ENCODE measurements at regions not wholly inside any gene's neighbourhood (a gene's known extent, or its start where the extent isn't known, plus 50 kb on each side); places are given as distances from the start of the nearest gene placed in this dataset.
"Not testable (repeated sequence)": the region's sequence is repeated elsewhere in the genome, so short reads cannot be mapped to it uniquely, and the experiment has no call there.

DNA sequence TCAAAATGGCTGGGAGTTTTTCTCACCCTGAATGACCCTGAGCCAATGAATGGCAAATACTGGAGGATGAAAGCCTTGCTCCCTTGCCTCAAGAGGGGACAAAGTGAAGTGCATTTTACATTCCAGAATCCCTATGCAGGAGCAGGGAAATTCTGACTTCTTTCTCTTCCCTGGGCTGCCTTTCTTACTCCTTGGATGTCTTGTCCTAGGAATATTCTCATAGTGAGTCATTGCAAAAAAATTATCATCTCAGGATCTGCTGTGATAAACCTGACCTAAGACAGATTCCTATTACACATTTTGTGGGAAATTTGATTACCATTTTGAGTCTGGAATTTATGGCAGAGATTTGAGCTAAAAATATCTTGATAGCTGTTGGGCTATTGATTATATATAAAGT lies 199.9 kb downstream of the TMA16 start:
- Mint-ChIP-seq H3K27me3 (ENCODE audit: low read depth in 2 of 2) (no peaks in the 10 kb centered on the region), H3K4me3 (no peak overlapping the region), H3K27ac (no peak overlapping the region), H3K36me3 (no peaks in the 10 kb centered on the region), H3K4me1 (no peaks in the 10 kb centered on the region), H3K9me3 (peaks cover 0 to 2% of the 10 kb centered on the region in 2 donors)
- no peaks in the 10 kb centered on the region for H3K4me1 ChIP-seq (ENCODE audit: control insufficient read depth, insufficient read depth, low read length)
- no peaks in the 10 kb centered on the region for H3K27me3 ChIP-seq (ENCODE audit: control insufficient read depth, insufficient read depth, low read length)
- H3K4me3 ChIP-seq (ENCODE audit: low read length) = no peak overlapping the region
- no peaks in the 10 kb centered on the region for H3K9me3 ChIP-seq (ENCODE audit: control insufficient read depth, insufficient read depth, low read length)
- no peak for DNase-seq
- TF ChIP-seq, protein P1, sequence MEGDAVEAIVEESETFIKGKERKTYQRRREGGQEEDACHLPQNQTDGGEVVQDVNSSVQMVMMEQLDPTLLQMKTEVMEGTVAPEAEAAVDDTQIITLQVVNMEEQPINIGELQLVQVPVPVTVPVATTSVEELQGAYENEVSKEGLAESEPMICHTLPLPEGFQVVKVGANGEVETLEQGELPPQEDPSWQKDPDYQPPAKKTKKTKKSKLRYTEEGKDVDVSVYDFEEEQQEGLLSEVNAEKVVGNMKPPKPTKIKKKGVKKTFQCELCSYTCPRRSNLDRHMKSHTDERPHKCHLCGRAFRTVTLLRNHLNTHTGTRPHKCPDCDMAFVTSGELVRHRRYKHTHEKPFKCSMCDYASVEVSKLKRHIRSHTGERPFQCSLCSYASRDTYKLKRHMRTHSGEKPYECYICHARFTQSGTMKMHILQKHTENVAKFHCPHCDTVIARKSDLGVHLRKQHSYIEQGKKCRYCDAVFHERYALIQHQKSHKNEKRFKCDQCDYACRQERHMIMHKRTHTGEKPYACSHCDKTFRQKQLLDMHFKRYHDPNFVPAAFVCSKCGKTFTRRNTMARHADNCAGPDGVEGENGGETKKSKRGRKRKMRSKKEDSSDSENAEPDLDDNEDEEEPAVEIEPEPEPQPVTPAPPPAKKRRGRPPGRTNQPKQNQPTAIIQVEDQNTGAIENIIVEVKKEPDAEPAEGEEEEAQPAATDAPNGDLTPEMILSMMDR (IDR thresholded peaks at IDR 0.05) = no peak
- intact Hi-C loops (cut with micrococcal nuclease) = no loop called here
- H3K27ac ChIP-seq (ENCODE audit: low read length) = no peak overlapping the region
- ATAC-seq = no peak
- H3K36me3 ChIP-seq (ENCODE audit: control insufficient read depth, insufficient read depth, low read length) = no peaks in the 10 kb centered on the region

DNA sequence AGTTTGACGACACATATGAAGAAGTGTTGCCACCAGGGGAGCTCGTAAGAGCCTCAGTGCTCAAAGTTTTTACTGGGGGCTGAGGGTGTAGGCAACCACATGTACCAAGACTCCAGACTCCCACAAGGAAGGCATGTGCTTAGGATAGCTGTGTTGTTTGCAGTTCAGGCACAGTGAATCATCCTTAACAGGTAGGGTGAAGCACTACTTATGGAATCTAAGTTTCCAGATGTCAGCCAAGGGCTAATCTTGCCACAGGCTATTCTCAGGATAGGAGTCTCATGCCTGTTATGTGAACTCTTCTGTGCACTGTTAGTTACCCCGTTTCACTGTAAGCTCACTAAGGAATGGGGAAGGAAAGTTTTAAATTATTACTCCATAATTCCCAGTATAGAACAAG lies 202.6 kb downstream of the TMA16 start:
- intact Hi-C loops (cut with micrococcal nuclease) = no loop called here
- TF ChIP-seq, protein P1 (IDR thresholded peaks at IDR 0.05) = no peak
- no peak for ATAC-seq

DNA sequence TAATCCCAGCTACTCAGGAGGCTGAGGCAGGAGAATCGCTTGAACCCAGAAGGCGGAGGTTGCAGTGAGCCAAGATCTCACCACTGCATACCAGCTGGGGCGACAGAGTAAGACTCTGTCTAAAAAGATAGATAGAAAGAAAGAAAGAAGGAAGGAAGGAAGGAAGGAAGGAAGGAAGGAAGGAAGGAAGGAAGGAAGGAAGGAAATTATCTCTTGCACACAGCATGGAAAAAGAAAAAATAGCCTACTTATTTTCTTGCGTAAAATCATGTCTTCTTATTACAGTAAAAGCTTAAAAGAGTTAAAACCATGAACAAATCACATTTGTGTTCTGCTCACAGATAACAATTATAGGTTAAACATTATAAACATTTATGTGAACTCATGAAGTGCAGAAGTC lies 205.9 kb downstream of the TMA16 start:
- H3K36me3 Mint-ChIP-seq; H3K4me1 Mint-ChIP-seq; H3K9me3 ChIP-seq (ENCODE audit: control insufficient read depth, insufficient read depth, low read length); intact Hi-C loops (cut with micrococcal nuclease); H3K4me3 ChIP-seq (ENCODE audit: low read length); H3K36me3 ChIP-seq (ENCODE audit: control insufficient read depth, insufficient read depth, low read length); H3K27ac ChIP-seq (ENCODE audit: low read length); H3K4me3 Mint-ChIP-seq; H3K27ac Mint-ChIP-seq; H3K4me1 ChIP-seq (ENCODE audit: control insufficient read depth, insufficient read depth, low read length); H3K27me3 Mint-ChIP-seq (ENCODE audit: low read depth in 2 of 2); H3K27me3 ChIP-seq (ENCODE audit: control insufficient read depth, insufficient read depth, low read length); H3K9me3 Mint-ChIP-seq; DNase-seq; ATAC-seq: not testable (repeated sequence)
- WGBS (ENCODE audit: insufficient coverage) = 93% methylated on average over 3 of the region's 4 CpGs

More for the DNA sequence above, 202.6 kb downstream of the TMA16 start:
- Mint-ChIP-seq H3K27ac (no peak overlapping the region), H3K4me1 (no peaks in the 10 kb centered on the region), H3K9me3 (peaks cover 0 to 2% of the 10 kb centered on the region in 2 donors), H3K36me3 (no peaks in the 10 kb centered on the region), H3K27me3 (ENCODE audit: low read depth in 2 of 2) (no peaks in the 10 kb centered on the region), H3K4me3 (no peak overlapping the region)
- Histone ChIP-seq H3K4me3 (ENCODE audit: low read length) (no peak overlapping the region), H3K4me1 (ENCODE audit: control insufficient read depth, insufficient read depth, low read length) (no peaks in the 10 kb centered on the region), H3K27me3 (ENCODE audit: control insufficient read depth, insufficient read depth, low read length) (no peaks in the 10 kb centered on the region), H3K27ac (ENCODE audit: low read length) (no peak overlapping the region), H3K36me3 (ENCODE audit: control insufficient read depth, insufficient read depth, low read length) (no peaks in the 10 kb centered on the region), H3K9me3 (ENCODE audit: control insufficient read depth, insufficient read depth, low read length) (no peaks in the 10 kb centered on the region)
- DNase-seq = no peak
- 58% methylated on average over 2 of the region's 3 CpGs for WGBS (ENCODE audit: insufficient coverage)

DNA sequence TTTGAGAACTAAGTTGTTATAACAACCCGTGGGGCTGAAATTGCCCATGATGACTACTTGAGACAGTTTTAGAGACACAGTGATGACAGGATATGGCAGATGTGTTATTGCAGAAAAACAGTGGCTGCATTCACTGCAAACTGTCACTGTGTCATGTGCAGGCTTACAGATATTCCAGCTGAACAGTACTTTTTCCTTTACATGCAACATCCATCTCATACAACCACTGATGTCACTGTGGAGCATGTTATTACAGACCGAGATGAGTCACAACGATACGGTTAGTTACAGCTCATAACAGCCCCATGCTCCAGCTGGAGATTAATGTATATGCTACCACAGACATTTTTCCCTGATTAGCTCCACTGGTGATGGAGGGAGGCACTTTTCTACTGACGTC lies 207.4 kb downstream of the TMA16 start:
- Histone ChIP-seq H3K27ac (ENCODE audit: low read length) (no peak overlapping the region), H3K4me3 (ENCODE audit: low read length) (no peak overlapping the region), H3K4me1 (ENCODE audit: control insufficient read depth, insufficient read depth, low read length) (no peaks in the 10 kb centered on the region), H3K9me3 (ENCODE audit: control insufficient read depth, insufficient read depth, low read length) (no peaks in the 10 kb centered on the region), H3K36me3 (ENCODE audit: control insufficient read depth, insufficient read depth, low read length) (no peaks in the 10 kb centered on the region), H3K27me3 (ENCODE audit: control insufficient read depth, insufficient read depth, low read length) (no peaks in the 10 kb centered on the region)
- H3K4me1 Mint-ChIP-seq = no peaks in the 10 kb centered on the region
- intact Hi-C loops (cut with micrococcal nuclease) = no loop called here
- no peaks in the 10 kb centered on the region for H3K36me3 Mint-ChIP-seq
- H3K4me3 Mint-ChIP-seq = no peak overlapping the region
- 87% methylated on average over 4 of the region's 5 CpGs for WGBS (ENCODE audit: insufficient coverage)
- DNase-seq = no peak
- TF ChIP-seq, protein P1 (IDR thresholded peaks at IDR 0.05) = no peak
- no peaks in the 10 kb centered on the region for H3K9me3 Mint-ChIP-seq
- H3K27me3 Mint-ChIP-seq (ENCODE audit: low read depth in 2 of 2) = no peaks in the 10 kb centered on the region
- ATAC-seq = no peak
- H3K27ac Mint-ChIP-seq = no peak overlapping the region

All from natural killer cell (primary cell).